Astrocyte of the cerebellum (primary cell): ENCODE measurements at regions not wholly inside any gene's neighbourhood (a gene's known extent, or its start where the extent isn't known, plus 50 kb on each side); places are given as distances from the start of the nearest gene placed in this dataset.
A peak's percentile ranks its signal among the peaks of the same experiment; 100 is the strongest.

Source experiments
- DNase-seq: peaks from one replicate; pipeline ENCODE4 v3.0.0-alpha.2; 2011; ENCODE audit warnings: low read depth
- H3K4me3 ChIP-seq: 2 replicates; pipeline ENCODE4 v1.5.1; 2011; ENCODE audit warnings: mild to moderate bottlenecking, low read depth, low read length, moderate library complexity
- CTCF ChIP-seq: IDR thresholded peaks from 2 replicates; pipeline ENCODE4 v1.5.1; 2012; ENCODE audit warnings: low read length, low read depth, moderate library complexity, mild to moderate bottlenecking; ENCODE audit errors: missing control alignments
- in situ Hi-C: cut with HindIII; loops from 2 replicates; pipeline ENCODE4 v1.10.0; 2017; ENCODE audit warnings: low sequenced_read_pairs

DNA sequence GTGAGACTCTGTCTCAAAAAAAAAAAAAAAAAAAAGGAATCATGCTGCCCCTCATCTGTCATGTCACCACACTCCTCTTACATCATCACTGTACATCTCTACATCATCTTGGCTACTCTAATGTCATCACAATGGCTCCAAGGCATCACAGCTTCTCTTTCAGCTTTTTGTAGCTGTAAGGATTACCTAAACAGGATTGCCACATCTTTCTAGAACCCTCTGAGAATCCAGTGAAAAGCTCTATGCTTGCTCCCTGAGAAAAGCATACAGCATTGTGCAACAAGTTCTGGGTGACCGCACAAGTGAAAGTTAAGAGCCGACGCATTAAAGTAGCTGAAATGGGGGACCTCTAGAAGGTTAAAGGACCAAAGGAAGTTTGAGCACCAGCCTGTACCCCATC, 272.5 kb downstream of the C12orf50 start:
- in situ Hi-C loops = no loop called here
- no peak for DNase-seq
- no peak overlapping the region for H3K4me3 ChIP-seq
- no peak for TF ChIP-seq CTCF

GRCh38 chr12:87756111-87756510, 273.1 kb downstream of the C12orf50 start:
- no peak for TF ChIP-seq CTCF
- no peak overlapping the region for H3K4me3 ChIP-seq
- in situ Hi-C loops = no loop called here
- peak; percentile 99 for DNase-seq

DNA sequence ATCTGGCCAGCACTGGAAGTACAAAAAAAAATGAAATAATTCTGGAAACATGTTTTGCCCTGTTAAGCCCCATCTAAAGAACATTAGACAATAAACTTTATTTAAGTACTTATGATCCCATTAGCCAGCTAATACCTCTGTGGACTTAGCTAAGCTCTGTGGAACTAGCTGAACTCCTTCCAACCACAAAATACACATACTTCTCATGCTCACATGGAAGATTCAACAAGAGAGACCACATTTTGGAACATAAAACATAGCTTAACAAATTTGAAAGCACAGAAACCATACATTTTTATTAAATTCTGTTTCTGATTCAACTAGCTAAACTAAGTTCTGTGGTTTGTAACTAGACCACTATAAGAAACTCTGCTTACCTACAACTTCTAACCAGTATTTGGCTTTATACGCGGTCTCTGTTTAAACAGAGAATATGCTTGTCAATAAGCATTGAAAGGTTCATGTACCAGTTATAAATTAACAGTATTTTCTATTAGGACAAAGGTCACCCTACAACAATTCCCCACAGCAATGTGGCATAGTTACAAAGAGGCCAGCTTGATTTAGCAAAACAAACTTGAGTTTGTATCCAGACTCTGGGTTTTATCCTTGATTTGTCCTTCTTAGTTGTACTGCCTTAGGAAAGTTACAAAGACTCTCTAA, 300.1 kb downstream of the C12orf50 start:
- peak; percentile 49 for DNase-seq
- TF ChIP-seq CTCF = no peak
- in situ Hi-C loops = no loop called here
- H3K4me3 ChIP-seq = no peak overlapping the region

DNA sequence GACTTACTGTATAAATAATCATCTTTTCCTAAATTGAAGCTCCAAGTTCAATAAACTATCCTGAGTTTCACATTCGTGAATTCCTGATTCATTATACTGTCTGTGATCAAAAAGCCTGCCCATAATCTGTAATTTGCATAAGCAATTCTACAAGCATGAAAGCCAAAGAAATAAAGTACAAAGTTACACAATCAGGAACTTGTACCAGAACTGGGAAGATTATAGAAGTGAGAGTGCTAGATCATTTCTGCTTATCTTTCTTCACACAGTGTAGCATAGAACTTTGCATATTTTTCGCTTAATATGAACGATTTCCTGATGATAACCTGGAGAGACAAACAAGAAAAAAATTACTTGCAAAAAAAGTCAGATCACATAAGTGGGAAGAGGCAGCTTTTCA, 308.2 kb downstream of the C12orf50 start:
- H3K4me3 ChIP-seq = no peak overlapping the region
- DNase-seq = no peak
- no peak for TF ChIP-seq CTCF
- in situ Hi-C loops = no loop called here

DNA sequence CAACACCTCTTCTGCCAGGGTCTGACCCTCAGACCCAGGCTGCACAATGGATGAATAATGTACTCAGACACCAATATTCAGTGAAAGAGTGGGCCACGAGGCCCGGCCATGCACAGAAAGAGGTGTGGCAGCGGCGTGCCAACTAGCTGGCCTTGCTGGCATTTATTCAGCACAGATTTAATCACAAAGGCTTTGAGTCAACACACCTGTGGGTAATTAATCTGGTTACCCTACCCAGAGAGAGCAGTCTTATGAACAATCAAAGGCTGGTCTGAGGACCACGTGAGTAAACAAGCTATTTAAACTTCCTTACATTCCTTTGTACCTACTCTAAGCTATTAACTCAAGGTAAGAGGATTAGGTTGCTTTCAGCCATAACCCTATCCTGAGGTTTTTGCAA, 324.8 kb downstream of the C12orf50 start:
- in situ Hi-C loops = no loop called here
- no peak for TF ChIP-seq CTCF
- DNase-seq = no peak
- H3K4me3 ChIP-seq = no peak overlapping the region

DNA sequence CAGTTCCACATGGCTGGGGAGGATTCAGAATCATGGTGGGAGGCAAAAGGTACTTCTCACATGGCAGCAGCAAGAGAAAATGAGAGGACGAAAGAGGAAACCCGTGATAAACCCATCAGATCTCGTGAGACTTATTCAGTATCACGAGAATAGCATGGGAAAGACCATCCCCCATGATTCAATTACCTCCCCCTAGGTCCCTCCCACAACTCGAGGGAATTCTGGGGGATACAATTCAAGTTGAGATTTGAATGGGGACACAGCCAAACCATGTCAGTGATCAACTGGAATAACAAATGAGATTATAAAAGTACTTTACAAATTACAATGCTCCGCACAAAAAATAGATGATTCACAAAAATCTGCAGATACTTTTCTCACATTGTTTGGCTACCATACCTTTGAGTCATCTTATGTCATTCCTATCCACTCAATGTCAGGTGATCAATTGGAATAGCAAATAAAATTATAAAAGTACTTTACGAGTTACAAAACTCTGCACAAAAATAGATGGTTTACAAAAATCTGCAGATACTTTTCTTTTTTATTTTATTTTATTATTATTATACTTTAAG, 338.9 kb downstream of the C12orf50 start:
- no peak for DNase-seq
- no peak overlapping the region for H3K4me3 ChIP-seq
- in situ Hi-C loops = no loop called here
- TF ChIP-seq CTCF = no peak
